ENCODE measurements at regions not wholly inside any gene's neighbourhood (a gene's known extent, or its start where the extent isn't known, plus 50 kb on each side); places are given as distances from the start of the nearest gene placed in this dataset.

DNA sequence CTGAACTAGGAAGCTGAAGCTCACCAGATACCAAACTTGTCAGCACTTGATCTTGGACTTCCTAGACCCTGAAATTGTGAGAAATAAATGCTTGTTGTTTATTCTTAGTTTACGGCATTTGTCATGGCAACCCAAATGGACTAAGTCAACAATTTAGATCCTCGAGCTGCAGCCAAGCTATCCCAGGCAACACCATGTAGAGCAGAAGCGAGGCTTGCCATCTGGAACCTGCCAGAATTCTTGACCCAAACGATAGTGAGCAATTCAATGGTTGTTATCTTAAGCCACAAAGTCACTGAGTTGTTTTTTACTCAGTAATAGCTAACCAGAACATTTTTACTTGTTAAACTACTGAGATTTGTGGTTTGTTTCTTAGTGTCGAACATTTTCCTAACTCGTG, 458.5 kb upstream of the FLRT2 start:
- TF ChIP-seq, protein P1, sequence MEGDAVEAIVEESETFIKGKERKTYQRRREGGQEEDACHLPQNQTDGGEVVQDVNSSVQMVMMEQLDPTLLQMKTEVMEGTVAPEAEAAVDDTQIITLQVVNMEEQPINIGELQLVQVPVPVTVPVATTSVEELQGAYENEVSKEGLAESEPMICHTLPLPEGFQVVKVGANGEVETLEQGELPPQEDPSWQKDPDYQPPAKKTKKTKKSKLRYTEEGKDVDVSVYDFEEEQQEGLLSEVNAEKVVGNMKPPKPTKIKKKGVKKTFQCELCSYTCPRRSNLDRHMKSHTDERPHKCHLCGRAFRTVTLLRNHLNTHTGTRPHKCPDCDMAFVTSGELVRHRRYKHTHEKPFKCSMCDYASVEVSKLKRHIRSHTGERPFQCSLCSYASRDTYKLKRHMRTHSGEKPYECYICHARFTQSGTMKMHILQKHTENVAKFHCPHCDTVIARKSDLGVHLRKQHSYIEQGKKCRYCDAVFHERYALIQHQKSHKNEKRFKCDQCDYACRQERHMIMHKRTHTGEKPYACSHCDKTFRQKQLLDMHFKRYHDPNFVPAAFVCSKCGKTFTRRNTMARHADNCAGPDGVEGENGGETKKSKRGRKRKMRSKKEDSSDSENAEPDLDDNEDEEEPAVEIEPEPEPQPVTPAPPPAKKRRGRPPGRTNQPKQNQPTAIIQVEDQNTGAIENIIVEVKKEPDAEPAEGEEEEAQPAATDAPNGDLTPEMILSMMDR (IDR thresholded peaks at IDR 0.05; ENCODE audit: poor library complexity) = no peak
- TF ChIP-seq EZH2 (IDR thresholded peaks at IDR 0.05; ENCODE audit: borderline replicate concordance) (no peak), EZH2phosphoT487 (IDR thresholded peaks at IDR 0.05; ENCODE audit: low read depth, severe bottlenecking, unreplicated experiment) (no peak)
